ENCODE measurements at regions not wholly inside any gene's neighbourhood (a gene's known extent, or its start where the extent isn't known, plus 50 kb on each side); places are given as distances from the start of the nearest gene placed in this dataset.

DNA sequence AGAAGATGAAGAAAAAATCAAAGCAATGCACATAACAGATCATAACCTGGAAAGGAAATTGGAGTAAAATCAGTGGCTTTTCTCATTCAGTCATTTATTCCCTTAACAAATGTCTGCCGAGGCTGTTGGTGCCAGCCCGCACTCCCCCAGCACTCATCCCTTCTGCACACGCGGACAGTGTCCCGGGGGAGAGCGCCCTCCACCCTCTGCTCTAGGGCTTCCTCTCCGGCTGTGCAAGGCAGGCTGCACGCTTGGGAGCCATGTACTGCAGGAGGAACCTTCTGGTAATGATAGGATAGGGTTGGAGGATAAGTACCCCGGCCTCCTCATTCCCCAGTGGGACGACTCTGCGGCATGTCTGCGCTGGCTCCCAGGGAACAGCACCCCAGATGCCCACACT lies 134.5 kb downstream of the PAX1 start:
- no peak for DNase-seq (ENCODE audit: low read depth in 3 of 3)

- DNase-seq (ENCODE audit: low read depth in 3 of 3): no peak
Measured at GRCh38 chr20:21836346-21836745, 130.9 kb downstream of the PAX1 start.

DNA sequence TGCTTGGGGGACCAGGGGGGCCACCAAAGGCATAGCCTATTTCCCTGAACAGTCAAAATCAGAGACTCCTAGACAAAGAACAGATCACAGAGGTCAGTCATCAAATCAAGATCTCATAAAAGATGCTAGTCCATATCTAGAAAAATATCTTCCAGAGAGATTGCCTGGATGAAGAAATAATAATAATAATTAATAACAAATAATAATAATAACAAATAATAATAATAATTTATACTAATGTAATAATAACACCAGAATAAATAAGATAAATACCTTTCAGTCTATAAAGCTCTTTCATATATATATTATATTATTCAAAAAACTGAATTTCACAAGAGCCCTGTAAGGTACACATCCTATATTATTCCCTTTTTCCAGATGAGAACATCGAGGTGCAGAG lies 129.6 kb downstream of the PAX1 start:
- DNase-seq (ENCODE audit: low read depth in 3 of 3): no peak

GRCh38 chr20:21832442-21833385 lies 127.2 kb downstream of the PAX1 start:
- DNase-seq (ENCODE audit: low read depth in 3 of 3): no peak

- no peak for DNase-seq (ENCODE audit: low read depth in 3 of 3)
Measured at GRCh38 chr20:21826976-21827375, 121.5 kb downstream of the PAX1 start.

DNA sequence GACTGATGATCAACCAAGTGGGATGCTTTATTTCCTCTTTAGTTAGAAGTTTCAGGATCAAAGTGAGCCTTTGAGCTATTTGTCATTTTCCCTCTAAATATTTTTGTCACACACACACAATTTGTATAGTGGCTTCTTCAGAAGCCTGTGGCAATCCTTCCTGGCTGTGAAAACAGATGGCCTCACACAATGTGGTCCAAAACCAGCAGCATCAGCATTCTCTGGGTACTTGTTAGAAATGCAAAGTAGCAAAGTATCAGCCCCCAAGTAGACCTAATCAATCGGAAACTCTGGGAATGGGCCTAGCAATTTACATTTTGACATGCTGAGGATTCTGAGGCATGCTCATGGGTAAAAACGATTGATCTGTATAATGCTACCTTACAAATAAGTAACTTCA lies 115.9 kb downstream of the PAX1 start:
- DNase-seq (ENCODE audit: low read depth in 3 of 3): no peak

DNA sequence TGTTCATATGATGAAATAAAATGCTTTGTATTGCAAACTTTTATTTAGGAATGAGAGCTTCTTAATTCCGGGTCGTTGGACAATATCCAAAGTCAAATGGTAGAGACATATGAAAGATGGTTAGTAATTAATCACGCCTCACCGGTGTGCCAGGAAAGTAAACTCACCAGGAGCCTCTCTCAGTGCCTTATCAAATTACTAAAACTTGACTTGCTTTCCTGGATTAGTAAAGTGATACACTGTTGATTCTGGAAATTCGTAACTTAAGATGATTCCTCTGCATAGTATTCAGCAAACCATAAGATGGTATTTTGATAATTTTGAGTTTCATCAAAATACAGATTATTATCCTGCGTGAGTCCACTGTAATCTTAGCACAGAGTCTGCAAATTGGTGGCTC lies 115.2 kb downstream of the PAX1 start:
- DNase-seq (ENCODE audit: low read depth in 3 of 3): no peak

- no peak for DNase-seq (ENCODE audit: low read depth in 3 of 3)
Measured at GRCh38 chr20:21820045-21820444, 114.6 kb downstream of the PAX1 start.

DNA sequence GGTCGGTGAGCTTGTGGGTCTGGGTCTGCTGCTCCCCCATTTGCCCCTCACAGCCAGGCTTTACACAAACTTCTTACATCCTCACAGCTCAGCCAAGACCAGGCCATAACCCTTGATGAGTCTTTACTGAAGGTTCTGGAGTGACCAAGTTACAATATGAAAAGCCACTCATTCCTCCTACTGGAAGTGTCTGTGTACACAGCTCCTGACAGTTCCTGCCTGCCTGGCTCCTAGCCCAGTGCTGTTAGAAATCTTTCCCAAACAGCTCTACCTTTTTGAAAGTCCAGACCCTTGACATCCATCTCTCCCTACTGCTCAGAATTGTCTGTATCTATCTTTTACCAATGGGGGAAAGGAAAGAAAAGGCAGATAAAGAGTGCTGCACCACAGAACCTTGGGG lies 106.9 kb downstream of the PAX1 start:
- no peak for DNase-seq (ENCODE audit: low read depth in 3 of 3)

DNA sequence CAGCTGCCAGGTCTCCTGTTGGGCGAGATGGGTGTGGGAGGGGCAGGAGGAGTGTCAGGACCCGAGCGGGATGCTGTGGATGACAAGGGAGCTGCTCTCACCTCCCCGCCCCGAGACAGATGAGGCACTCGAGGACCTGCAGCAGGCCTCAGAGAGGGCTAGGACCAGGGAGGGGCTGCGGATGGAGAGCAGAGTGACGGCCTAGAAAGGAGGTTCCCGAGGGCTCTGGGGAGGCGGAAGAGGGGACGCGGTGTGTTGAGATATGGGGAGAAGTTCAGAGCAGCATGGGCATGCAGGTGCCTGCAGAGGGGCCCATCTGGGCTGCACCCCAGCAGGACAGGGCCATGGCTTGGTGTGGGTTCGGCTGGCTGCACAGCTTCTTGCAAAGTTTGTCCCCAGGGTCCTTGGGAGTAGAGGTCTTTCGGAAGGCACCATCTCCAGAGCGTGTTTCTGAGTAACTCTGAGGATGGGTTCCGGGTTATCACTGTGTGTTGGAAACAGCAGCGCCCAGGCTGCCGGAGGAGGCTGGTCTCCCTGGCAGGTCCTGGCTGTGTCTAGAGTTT lies 104.6 kb downstream of the PAX1 start:
- DNase-seq (ENCODE audit: low read depth in 3 of 3): no peak

- peak in 1 of 3 experiments; percentile 9 for DNase-seq (ENCODE audit: low read depth in 3 of 3)
Measured at GRCh38 chr20:21808863-21809664, 103.6 kb downstream of the PAX1 start.

DNA sequence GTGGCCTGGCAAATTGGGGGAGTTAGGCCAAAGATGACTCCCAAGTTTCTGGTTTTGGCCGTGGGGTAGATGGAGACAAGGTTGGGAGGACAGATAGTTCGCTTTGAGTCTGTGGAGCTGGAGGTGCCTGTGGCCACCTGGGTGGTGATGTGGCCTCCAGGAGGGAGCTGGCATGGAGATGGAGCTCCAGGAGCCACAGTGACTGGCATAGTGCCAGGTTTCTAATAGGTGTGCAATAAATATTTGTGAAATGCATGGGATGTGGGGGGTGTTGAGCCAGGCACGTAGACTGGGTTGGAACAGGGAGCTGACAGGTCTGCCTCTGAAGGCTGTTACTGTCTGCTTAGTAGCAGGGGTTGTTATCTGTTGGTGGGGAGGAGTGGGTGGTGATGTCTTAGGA lies 102.7 kb downstream of the PAX1 start:
- no peak for DNase-seq (ENCODE audit: low read depth in 3 of 3)

DNA sequence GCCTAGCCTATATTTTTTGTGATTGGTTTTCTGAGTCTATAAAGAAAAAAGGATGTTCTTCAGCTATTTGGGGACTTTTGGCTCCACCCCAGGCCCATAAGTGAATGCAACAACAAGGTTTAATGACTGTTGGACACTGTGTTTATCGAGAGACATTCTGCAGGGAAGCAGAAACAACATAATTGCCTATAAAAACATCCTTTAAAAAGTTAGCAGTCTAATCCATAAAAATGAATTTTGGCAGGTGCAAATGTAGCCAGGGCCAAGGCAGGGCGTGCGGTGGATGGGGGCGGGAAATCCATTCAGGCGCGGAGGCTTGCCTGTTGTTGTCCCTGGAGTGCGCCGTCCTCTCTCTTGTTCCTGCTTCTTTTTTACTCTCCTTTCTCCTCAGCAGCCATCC lies 99.3 kb downstream of the PAX1 start:
- no peak for DNase-seq (ENCODE audit: low read depth in 3 of 3)

GRCh38 chr20:21801193-21801592 lies 95.7 kb downstream of the PAX1 start:
- DNase-seq (ENCODE audit: low read depth in 3 of 3): no peak

DNA sequence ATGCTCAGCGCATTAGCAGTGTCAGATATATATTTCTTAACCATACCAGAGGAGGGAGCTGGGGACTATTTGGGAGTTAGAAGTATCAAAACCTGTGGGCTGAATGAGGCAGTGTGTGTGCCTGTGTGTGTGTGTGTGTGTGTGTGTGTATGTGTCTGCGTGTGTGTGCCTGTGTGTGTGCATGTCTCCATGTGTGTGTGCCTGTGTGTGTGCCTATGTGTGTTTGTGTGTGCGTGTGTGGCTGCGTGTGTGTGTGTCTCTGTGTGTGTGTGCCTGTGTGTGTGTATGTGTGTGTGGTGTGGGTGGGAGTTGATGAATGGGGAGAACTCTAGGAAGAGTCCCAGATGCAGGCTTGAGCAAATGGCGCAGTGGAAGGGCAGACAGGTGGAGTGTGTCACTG lies 92.9 kb downstream of the PAX1 start:
- no peak for DNase-seq (ENCODE audit: low read depth in 3 of 3)

GRCh38 chr20:21796059-21796458 lies 90.6 kb downstream of the PAX1 start:
- DNase-seq (ENCODE audit: low read depth in 3 of 3): no peak

- DNase-seq (ENCODE audit: low read depth in 3 of 3): no peak
Measured at GRCh38 chr20:21788082-21788481, 82.6 kb downstream of the PAX1 start.

GRCh38 chr20:21781446-21782075 lies 76.1 kb downstream of the PAX1 start:
- DNase-seq (ENCODE audit: low read depth in 3 of 3): no peak

DNA sequence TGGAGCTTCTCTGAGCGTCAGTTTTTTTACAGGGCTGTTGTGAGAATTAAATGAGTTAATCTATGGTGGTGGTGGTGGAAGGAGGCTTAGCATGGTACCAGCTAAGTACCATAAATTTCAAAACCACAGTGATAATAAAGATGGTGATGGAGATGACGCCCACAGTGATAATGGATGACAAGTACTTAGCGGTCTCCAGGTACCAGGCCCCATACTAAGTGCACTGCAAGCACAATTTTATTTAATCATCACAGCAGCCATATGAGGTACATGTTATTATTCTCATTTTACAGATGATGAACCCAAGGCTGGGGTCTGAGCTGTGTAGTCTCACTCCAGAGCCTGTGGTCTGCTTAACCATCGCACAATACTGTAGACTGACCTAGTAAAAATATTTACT lies 75.1 kb downstream of the PAX1 start:
- DNase-seq (ENCODE audit: low read depth in 3 of 3): no peak
